HEK293 (cell line): ENCODE measurements at regions not wholly inside any gene's neighbourhood (a gene's known extent, or its start where the extent isn't known, plus 50 kb on each side); places are given as distances from the start of the nearest gene placed in this dataset.
"Not testable (repeated sequence)": the region's sequence is repeated elsewhere in the genome, so short reads cannot be mapped to it uniquely, and the experiment has no call there.

Experiments
- HOXC10 ChIP-seq: sonication (generic); formaldehyde crosslinking; IDR thresholded peaks from 2 replicates; pipeline ENCODE4 v1.8.1; 2023; ENCODE audit warnings: mild to moderate bottlenecking, missing genetic modification reagents
- ZNF274 ChIP-seq, 2 experiments: fragments of 200-500 bp in 1 of 2; fragments of 450-650 bp in 1 of 2; sonication (Bioruptor generic) in 1 of 2; formaldehyde crosslinking in 1 of 2; IDR thresholded peaks; 2 replicates each; pipeline versions ENCODE4 v1.5.1 to v1.6.1; 2014 to 2016; ENCODE audit warnings: borderline replicate concordance in 1 of 2, inconsistent platforms in 1 of 2, low read length in 1 of 2, missing biosample characterization in 1 of 2, missing genetic modification characterization in 1 of 2
- ZSCAN23 ChIP-seq: fragments of 450-650 bp; formaldehyde crosslinking; IDR thresholded peaks from 2 replicates; pipeline ENCODE4 v1.5.1; 2016; ENCODE audit warnings: missing biosample characterization, missing genetic modification characterization
- TF ChIP-seq, protein P1 (sequence below): fragments of 450-650 bp; formaldehyde crosslinking; IDR thresholded peaks from 2 replicates; pipeline ENCODE4 v1.5.1; 2016; ENCODE audit warnings: missing biosample characterization, missing genetic modification characterization
- TF ChIP-seq, protein P2 (sequence below): fragments of 450-650 bp; formaldehyde crosslinking; IDR thresholded peaks from 2 replicates; pipeline ENCODE4 v1.5.1; 2016; ENCODE audit warnings: missing biosample characterization, missing genetic modification characterization
- TF ChIP-seq, protein P3 (sequence below): IDR thresholded peaks from 2 replicates; pipeline ENCODE4 v1.6.1; 2011; ENCODE audit warnings: mild to moderate bottlenecking, low read depth, low read length, borderline replicate concordance
- TF ChIP-seq, protein P4 (sequence below): fragments of 450-650 bp; formaldehyde crosslinking; IDR thresholded peaks from 2 replicates; pipeline ENCODE4 v1.5.1; 2016; ENCODE audit warnings: missing biosample characterization, missing genetic modification characterization, low read depth

DNA sequence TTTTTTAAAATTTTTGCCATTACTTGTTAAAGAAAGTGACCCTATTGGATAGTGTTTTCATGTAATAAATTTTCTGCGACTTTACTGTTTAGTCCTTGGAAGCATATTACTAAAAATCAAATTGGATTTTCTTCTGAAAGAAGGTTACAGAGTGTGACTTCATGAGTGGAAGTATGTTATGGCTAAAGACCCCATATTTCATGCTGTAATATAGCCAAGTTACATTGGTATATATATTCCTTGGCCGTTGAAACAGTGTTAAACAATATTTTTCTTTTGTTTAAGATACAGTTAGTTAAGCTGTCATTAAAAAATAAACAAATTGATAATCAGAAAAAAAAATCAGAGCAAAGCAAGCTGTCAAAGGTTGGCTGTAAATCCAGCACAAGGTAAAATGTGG, 541.7 kb downstream of the TTLL7 start:
- TF ChIP-seq, protein P1, sequence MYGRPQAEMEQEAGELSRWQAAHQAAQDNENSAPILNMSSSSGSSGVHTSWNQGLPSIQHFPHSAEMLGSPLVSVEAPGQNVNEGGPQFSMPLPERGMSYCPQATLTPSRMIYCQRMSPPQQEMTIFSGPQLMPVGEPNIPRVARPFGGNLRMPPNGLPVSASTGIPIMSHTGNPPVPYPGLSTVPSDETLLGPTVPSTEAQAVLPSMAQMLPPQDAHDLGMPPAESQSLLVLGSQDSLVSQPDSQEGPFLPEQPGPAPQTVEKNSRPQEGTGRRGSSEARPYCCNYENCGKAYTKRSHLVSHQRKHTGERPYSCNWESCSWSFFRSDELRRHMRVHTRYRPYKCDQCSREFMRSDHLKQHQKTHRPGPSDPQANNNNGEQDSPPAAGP (tag by site-specific recombination): not testable (repeated sequence)
- TF ChIP-seq ZNF274 (IDR thresholded peaks at IDR 0.05; ENCODE audit: low read length); ZNF274 (tag by site-specific recombination; IDR thresholded peaks at IDR 0.05; ENCODE audit: borderline replicate concordance); ZSCAN23 (tag by site-specific recombination); HOXC10 (CRISPR knock-in tag): not testable (repeated sequence)
- TF ChIP-seq, protein P2, sequence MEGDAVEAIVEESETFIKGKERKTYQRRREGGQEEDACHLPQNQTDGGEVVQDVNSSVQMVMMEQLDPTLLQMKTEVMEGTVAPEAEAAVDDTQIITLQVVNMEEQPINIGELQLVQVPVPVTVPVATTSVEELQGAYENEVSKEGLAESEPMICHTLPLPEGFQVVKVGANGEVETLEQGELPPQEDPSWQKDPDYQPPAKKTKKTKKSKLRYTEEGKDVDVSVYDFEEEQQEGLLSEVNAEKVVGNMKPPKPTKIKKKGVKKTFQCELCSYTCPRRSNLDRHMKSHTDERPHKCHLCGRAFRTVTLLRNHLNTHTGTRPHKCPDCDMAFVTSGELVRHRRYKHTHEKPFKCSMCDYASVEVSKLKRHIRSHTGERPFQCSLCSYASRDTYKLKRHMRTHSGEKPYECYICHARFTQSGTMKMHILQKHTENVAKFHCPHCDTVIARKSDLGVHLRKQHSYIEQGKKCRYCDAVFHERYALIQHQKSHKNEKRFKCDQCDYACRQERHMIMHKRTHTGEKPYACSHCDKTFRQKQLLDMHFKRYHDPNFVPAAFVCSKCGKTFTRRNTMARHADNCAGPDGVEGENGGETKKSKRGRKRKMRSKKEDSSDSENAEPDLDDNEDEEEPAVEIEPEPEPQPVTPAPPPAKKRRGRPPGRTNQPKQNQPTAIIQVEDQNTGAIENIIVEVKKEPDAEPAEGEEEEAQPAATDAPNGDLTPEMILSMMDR: not testable (repeated sequence)
- TF ChIP-seq, protein P3, sequence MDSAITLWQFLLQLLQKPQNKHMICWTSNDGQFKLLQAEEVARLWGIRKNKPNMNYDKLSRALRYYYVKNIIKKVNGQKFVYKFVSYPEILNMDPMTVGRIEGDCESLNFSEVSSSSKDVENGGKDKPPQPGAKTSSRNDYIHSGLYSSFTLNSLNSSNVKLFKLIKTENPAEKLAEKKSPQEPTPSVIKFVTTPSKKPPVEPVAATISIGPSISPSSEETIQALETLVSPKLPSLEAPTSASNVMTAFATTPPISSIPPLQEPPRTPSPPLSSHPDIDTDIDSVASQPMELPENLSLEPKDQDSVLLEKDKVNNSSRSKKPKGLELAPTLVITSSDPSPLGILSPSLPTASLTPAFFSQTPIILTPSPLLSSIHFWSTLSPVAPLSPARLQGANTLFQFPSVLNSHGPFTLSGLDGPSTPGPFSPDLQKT: not testable (repeated sequence)
- TF ChIP-seq, protein P4, sequence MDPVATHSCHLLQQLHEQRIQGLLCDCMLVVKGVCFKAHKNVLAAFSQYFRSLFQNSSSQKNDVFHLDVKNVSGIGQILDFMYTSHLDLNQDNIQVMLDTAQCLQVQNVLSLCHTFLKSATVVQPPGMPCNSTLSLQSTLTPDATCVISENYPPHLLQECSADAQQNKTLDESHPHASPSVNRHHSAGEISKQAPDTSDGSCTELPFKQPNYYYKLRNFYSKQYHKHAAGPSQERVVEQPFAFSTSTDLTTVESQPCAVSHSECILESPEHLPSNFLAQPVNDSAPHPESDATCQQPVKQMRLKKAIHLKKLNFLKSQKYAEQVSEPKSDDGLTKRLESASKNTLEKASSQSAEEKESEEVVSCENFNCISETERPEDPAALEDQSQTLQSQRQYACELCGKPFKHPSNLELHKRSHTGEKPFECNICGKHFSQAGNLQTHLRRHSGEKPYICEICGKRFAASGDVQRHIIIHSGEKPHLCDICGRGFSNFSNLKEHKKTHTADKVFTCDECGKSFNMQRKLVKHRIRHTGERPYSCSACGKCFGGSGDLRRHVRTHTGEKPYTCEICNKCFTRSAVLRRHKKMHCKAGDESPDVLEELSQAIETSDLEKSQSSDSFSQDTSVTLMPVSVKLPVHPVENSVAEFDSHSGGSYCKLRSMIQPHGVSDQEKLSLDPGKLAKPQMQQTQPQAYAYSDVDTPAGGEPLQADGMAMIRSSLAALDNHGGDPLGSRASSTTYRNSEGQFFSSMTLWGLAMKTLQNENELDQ (tag by site-specific recombination): not testable (repeated sequence)
